WI38 (cell line): ENCODE measurements at regions not wholly inside any gene's neighbourhood (a gene's known extent, or its start where the extent isn't known, plus 50 kb on each side); places are given as distances from the start of the nearest gene placed in this dataset.

Experiments
- H3K4me3 ChIP-seq: 2 replicates; pipeline ENCODE4 v1.5.1; 2011; ENCODE audit warnings: low read depth, mild to moderate bottlenecking, control low read depth, low read length
- TF ChIP-seq, protein P1 (sequence below): IDR thresholded peaks from 2 replicates; pipeline ENCODE4 v1.5.1; 2012; ENCODE audit warnings: low read depth, mild to moderate bottlenecking, control low read depth, low read length

DNA sequence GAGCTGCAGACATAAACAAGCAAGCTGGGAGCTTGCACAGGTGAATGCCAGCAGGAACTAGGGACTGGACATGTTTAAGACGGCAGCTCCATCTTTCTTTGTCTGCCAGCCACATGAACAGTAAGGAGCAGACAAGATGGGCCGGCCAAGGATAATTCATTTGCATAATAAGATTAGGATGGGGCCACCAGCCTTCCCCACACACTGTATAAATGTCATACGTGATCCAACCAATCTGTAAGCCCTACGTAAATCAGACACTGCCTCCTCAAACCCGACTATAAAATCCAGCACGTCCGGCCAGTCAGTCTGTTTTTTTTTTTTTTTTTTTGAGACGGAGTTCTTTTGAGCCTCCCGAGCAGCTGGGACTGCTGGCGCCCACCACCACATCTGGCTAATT lies 75.6 kb upstream of the BOD1L1 start:
- no peak overlapping the region for H3K4me3 ChIP-seq

DNA sequence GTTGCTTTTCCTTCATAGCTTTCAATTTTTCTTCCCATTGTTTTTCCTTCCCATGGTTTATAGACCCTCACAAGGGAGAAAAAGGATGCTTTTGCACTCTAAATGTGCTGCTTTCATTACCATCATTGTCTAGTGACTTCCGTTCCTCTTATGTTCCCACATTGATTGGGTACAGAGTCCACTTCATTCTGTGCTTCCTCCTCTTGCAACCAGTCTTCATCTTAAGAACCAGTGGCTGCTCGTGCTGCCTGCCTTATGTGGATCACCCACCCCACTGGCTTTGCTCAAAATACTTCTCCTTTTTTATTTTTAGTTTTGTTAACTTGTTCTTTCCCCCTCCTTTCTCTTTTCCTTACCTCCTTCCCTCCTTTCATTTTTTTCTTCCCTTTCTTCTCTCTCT lies 76.5 kb upstream of the BOD1L1 start:
- TF ChIP-seq, protein P1, sequence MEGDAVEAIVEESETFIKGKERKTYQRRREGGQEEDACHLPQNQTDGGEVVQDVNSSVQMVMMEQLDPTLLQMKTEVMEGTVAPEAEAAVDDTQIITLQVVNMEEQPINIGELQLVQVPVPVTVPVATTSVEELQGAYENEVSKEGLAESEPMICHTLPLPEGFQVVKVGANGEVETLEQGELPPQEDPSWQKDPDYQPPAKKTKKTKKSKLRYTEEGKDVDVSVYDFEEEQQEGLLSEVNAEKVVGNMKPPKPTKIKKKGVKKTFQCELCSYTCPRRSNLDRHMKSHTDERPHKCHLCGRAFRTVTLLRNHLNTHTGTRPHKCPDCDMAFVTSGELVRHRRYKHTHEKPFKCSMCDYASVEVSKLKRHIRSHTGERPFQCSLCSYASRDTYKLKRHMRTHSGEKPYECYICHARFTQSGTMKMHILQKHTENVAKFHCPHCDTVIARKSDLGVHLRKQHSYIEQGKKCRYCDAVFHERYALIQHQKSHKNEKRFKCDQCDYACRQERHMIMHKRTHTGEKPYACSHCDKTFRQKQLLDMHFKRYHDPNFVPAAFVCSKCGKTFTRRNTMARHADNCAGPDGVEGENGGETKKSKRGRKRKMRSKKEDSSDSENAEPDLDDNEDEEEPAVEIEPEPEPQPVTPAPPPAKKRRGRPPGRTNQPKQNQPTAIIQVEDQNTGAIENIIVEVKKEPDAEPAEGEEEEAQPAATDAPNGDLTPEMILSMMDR = no peak
- no peak overlapping the region for H3K4me3 ChIP-seq

More for the DNA sequence above, 75.6 kb upstream of the BOD1L1 start:
- TF ChIP-seq, protein P1 = no peak

DNA sequence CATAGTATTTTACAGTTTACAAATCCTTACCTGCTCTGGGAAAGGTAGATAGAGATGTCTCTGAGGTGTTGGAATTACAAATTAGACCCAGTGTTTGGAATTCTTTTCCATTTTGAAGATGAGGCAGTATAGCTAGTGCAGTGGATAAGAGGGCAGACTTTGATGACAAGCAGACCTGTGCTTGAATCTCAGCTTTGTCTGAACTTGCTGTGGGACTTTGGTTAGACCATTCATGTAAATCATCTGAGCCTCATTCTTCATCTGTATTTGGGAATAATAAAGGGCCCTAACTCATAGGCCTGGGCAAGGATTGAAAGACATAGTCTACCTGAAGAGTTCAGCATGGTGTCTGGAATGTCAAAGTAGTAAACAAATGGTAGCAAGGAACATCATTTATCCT lies 77.2 kb upstream of the BOD1L1 start:
- no peak overlapping the region for H3K4me3 ChIP-seq
- TF ChIP-seq, protein P1 = no peak

DNA sequence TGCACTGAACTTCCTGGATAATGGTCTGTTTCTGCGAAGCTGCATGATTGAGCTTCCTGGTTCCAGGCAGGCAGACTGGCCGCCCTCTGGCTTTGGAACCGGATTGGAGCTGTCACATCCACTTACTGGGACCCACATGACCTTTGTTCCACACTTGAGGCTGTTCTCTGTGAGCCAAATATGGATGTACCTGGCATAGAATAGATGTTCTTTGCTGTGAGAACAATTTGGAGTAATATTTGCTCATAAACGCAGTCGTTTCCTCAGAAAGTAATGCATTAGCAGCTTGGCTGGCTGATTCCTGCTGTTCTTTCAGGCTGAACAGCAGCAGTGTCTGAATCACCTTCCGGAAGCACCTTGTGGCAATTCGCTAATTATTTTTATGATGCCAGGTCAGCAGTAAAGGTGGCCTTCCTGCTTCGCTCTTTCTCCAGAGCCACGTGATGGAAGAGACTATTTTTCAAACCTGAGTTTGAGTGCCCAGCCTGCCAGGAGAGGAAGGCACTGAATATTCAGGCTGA lies 78.1 kb upstream of the BOD1L1 start:
- no peak overlapping the region for H3K4me3 ChIP-seq

DNA sequence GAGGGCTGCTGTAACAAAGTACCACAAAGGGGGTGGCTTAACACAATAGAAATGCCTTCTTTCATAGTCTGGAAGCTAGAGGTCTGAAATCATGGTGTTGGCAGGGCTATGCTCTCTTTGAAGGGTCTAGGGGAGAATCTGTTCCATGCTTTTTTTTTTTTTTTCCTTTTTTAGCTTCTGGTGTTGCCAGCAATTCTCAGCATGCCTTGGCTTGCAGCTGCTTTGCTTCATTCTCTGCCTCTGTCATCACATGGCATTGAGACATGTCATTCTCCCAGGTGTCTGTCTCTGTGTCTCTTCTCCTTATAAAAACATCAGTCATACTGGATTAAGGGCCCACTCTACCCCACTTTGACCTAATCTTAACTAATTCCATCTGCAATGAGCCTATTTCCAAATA lies 78.6 kb upstream of the BOD1L1 start:
- TF ChIP-seq, protein P1 = no peak
- H3K4me3 ChIP-seq = no peak overlapping the region

More for the DNA sequence above, 78.1 kb upstream of the BOD1L1 start:
- TF ChIP-seq, protein P1 = no peak

DNA sequence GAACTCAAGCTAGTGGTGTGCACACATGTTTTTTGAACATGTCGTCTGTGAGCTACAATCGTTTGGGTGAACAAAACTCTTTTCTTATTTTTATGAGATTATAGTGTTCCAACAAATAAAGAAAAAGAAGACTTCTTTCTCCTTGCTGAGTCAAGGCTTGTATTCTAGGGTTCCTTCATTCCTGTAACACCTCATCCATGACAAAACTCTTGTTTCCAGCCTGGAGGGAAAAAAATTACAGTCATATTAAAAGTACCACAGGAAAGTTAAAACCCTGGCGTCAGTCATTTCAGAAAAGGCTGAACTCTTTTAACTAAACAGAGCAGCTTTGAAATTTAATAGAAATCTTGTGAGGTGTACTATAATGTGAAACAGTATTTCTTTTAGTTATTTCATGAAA lies 79.2 kb upstream of the BOD1L1 start:
- TF ChIP-seq, protein P1 = no peak
- H3K4me3 ChIP-seq = no peak overlapping the region

DNA sequence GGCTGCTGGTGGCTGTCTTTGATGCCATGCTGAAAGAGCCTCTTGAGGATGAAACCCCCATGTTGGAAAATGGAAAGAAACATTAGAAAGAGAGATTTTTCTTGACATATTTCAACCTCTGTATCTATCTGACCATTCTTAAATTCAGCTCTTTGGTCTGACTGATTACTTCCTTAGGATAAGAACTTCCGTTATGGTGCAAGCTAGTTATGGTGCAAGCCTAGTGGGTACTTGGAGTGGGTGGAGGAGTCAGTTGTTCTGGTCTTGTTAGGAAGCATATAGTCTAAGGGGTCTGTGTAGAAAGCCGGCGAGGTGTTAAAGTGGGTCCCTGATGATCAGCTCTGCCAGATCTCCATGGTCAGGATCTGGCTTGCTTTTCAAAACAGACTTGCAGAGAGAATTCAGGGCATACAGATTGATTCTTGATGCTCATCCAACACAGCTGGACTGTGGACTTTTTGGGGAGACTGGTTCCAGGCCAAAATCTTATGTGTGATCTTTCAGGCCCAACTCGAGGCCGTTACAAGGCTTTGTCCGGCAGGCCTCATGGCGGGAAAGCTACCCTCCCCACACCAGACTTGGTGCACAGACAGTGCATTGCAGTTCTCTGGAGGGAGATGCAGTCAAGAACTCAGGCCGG lies 82.8 kb upstream of the BOD1L1 start:
- TF ChIP-seq, protein P1 = no peak
- no peak overlapping the region for H3K4me3 ChIP-seq
